ENCODE measurements at regions not wholly inside any gene's neighbourhood (a gene's known extent, or its start where the extent isn't known, plus 50 kb on each side); places are given as distances from the start of the nearest gene placed in this dataset.
"Not testable (repeated sequence)": the region's sequence is repeated elsewhere in the genome, so short reads cannot be mapped to it uniquely, and the experiment has no call there.

DNA sequence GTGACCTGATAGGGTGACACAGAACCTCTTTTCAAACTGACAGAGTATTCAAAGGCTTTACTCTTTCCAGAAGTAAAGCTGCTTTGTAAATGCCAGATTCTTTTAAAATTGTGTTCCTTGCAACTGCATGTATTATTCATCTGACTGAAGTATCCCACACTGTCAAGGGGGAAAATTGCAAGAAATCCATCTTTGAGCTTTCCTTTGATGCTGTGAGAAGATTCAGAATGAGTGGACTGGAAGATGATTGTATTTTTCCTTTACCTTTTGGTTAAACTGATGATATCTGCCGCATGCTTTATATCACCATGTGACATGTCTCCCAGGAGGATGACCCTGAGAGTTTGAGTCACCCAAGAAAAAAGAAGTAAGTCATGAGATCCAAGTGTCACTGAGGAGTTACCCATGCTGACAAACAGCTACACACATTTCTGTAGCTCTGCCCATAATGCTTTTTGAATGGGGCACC, 250.8 kb upstream of the CBLB start:
- TF ChIP-seq ZNF274 (IDR thresholded peaks at IDR 0.05; ENCODE audit: low read depth, low read length): no peak
- H3K4me3 ChIP-seq (ENCODE audit: low read length): no peak overlapping the region

DNA sequence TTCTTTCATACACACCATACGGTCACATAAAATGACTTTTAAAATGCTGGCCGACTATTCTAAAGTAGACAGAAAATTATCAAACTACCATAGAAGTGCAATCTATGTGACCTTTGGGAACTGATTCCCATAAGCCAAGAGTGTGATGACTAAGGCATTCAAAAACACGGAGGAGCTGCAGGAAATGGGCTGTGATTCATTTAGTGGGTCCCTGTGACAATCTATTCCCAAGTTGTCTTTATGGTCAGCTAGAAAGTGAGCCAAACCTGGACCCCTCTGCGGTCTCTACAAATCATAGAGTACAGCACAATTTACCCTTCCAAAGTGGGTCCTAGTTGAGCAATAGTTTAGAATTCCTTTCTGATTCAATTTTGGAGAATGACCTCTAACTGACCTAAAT, 251.5 kb upstream of the CBLB start:
- H3K4me3 ChIP-seq (ENCODE audit: low read length): no peak overlapping the region
- no peak for TF ChIP-seq ZNF274 (IDR thresholded peaks at IDR 0.05; ENCODE audit: low read depth, low read length)

DNA sequence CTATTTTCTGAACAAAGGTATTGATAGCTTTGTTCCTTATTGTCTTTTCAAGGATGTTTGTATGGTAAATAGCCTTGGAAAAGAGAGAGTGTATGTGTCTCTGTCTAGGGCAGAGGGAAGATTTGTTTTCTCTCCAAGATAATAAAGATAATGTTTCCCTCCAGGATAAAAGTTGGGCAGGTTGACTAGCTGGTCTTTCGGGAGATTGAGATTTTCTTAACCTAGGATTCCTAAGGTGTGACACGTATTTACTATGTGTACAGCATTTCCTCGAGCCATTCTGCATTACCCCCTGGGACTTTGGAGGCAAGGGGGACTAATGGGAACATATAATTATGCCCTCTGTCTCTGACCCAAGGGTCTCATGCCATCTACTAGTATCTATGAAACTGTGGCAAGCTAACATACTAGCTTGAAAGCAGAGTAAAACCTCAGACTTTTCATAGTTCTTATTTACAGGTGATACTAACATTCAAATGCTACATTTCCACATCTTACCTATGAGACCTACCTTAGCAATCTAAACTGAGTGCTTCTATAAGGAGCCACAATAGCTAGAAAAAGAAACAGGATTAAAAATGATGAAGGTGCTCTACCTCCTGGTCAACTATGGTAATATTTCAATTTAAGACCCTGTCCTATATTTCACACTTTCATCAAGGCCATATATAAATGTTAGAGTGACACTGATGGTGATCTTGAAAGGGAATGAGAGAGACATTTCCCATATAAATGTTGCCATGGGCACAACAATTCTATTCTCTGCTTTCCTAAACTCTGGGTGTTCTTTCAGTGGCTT, 252.9 kb upstream of the CBLB start:
- no peak overlapping the region for H3K4me3 ChIP-seq (ENCODE audit: low read length)
- no peak for TF ChIP-seq ZNF274 (IDR thresholded peaks at IDR 0.05; ENCODE audit: low read depth, low read length)

DNA sequence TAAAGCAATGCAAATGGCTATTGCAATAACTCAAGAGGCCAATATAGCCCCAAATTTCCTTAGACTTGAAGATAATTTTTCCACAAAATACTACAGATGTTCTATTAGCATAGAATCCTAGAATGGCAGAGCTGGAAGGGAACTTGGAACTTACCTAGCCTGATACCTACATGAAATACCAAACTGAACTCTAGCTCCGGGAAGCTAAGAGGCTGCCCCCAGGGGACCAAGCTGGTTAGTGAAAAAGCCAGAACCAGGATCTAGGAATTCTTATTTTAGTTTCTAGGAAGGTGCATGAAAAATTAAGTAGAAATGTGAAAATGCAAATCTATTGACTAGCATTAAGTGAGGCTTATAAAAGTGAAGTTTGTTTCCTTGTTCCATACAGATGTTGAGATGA, 256.0 kb upstream of the CBLB start:
- no peak overlapping the region for H3K4me3 ChIP-seq (ENCODE audit: low read length)
- no peak for TF ChIP-seq ZNF274 (IDR thresholded peaks at IDR 0.05; ENCODE audit: low read depth, low read length)

DNA sequence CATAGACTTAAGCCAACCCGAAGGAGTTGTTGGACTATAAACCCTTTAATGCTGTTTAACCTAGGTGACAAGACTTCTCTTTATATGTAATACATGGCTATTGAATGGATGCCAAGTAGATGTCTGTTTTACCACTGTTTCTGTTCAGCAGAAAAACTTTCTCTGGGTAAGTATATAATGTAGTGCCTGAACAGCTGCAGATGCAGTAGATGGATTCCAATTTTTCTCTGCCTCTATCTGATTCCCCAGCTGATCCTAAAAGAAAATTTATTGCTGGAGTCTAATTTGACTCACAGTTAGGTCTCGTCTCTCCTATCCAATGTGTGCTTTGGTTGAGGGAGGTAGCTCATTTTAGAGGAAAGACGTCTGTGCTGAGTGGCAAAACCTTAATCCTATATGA, 256.5 kb upstream of the CBLB start:
- H3K4me3 ChIP-seq (ENCODE audit: low read length): no peak overlapping the region
- no peak for TF ChIP-seq ZNF274 (IDR thresholded peaks at IDR 0.05; ENCODE audit: low read depth, low read length)

DNA sequence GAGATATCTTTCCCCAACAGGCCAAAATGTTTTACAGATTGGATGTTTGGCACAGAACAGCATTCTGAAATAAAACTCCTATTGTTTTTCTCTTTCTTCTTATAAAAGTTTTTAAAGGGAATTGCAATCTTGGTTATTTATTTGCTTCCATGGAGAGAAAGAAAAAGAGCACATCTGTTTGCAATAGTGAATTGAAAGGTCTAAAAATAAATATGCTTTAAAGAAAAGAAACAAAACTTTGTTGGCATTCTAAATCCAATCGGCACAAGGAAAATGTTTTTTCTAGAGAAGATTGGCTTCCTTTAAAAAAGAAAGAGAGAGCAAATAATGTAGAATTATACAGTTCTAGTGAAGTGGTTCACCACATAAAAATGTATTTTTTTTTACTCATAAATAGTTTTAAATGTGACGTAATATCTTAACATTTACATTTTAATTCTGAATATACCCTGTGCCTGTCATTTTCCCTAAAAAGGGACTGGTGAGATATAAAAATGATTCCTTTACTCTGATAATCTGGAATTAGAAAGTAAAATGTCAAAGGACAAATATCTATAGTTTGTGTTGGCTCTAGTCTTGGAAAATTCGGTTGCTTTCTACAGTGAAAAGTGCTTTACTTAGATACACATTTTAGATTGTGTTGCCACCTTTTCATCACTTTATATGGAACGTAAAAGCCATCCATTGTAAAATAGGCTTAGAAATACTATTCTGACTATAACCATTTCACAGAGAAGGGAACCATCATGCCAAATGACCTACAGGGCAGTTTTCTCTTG, 257.4 kb upstream of the CBLB start:
- no peak for TF ChIP-seq ZNF274 (IDR thresholded peaks at IDR 0.05; ENCODE audit: low read depth, low read length)
- no peak overlapping the region for H3K4me3 ChIP-seq (ENCODE audit: low read length)

DNA sequence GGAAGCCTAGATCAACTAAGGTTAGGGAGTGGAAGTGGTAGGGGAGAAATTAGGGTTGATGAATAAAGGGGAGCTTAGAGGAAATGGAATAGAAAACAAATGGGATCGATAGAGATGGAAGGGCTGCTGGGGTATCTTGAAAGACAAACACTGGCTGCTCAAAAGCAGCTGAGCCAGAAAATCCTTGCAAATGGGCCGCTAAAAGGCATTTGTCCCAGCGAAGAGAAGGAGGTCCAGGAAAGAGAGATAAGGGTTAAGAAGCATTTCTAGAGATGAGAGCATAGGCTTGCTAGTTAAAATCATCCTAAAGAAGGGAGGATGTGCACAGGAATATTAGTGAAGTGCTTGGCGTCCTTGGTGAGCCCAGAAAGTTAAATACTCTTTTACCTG, 258.0 kb upstream of the CBLB start:
- TF ChIP-seq ZNF274 (IDR thresholded peaks at IDR 0.05; ENCODE audit: low read depth, low read length): no peak
- H3K4me3 ChIP-seq (ENCODE audit: low read length): no peak overlapping the region

DNA sequence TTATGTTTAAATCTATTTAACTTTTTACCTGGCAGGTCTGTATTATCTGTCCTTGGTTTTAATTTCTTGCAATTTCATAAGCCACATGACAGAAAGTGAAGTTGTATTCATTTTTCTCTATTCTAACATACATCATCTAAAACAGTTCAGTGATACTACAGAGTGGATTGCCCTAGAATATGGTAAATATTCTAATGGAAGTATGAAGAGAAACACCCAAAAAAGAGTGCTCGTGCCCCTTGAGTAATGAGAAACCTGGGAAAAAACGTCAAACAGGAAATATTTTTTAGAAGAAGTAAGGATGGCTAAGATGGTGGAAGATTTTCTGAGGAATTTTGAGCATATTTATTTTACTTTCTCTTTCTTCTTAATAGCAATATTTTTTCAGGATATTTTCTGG, 261.1 kb upstream of the CBLB start:
- no peak for TF ChIP-seq ZNF274 (IDR thresholded peaks at IDR 0.05; ENCODE audit: low read depth, low read length)
- H3K4me3 ChIP-seq (ENCODE audit: low read length): no peak overlapping the region

DNA sequence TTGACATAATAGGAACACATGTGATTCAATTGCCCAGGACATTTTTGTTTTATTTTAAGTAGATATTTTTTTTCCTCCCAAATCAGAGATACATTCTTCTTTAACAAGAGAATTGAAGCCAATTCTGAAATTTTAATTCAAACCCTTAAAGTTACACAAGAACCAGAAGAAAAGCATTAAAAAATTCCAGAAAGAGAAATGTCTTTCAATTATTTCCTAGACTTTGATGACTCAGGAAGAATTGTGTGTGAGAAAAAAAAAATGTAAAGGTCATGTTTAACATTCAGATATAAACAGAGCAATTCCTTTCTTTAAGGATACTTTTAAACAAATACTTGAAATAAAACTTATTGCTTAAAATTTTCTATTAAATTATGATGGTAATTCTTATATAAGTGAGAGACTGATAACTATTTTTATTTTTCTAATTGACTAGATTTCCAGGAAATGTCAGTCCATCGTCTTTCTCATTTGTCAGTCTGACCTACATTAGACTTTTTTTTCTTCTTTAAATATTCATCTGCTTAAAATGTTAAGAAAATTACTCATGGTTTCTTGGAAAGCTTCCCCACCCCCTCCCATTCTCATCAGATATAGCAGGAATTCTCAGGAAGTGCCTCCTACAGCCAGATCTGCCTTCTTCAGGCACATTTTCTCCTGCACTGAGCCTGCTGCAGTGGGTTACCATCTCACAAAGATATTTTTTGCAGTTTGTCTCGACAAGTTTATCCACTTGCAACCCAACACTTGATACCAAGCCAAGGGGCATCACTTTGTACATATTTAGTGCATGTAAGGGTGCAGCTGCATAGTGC, 261.8 kb upstream of the CBLB start:
- no peak overlapping the region for H3K4me3 ChIP-seq (ENCODE audit: low read length)
- no peak for TF ChIP-seq ZNF274 (IDR thresholded peaks at IDR 0.05; ENCODE audit: low read depth, low read length)

DNA sequence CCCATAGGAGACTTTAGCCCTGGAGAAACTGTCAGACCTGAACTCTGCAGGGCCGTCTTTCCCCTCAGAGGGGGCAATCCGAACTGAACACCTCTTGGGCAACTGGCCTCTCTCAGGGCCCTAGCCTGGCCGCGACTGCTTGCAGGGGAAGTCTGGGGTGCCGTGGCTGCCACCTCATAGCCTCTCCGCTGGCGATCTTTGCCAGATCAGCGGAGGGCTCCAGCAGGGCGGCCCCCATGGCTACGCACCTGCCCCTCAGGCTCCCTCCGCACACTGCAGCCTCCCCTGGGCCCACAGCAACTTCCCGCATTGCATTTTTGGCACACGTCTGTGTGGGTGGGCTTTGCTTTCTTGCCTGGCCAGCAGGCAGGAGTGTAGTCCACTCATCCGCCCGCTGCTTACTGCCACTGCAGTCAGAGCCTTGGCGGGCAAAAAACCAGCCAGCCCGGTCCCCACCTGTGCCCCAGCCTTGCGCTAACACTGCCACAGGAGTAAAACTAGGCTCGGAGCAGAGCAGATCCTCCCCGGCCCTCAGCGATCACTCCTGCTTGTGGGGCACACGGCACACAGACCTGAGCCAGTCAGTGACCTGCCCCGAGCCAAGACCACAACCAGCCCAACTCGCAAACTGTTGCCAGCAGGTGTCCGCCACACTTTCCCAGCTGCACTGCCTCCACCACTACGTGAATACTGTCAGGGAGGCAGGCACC, 266.8 kb upstream of the CBLB start:
- no peak overlapping the region for H3K4me3 ChIP-seq (ENCODE audit: low read length)
- TF ChIP-seq ZNF274 (IDR thresholded peaks at IDR 0.05; ENCODE audit: low read depth, low read length): no peak

DNA sequence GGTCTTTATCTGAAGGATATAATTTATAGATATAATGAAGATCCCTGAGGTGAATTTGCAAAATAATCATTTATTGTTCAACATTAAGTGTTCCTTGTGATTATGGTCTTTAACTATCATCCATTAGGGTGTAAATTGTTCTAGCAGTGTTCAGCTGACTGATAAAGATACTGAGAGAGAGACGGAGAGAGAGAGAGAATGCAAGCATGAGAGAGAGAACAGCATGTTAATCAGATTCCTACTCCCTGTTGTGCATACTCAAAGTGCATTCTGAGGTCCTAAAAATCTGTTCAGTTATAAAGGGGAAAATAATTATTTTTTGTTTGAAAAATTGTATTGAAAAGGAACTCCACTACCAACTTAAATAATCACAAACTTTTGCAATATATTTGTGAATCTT, 271.0 kb upstream of the CBLB start:
- no peak for TF ChIP-seq ZNF274 (IDR thresholded peaks at IDR 0.05; ENCODE audit: low read depth, low read length)

DNA sequence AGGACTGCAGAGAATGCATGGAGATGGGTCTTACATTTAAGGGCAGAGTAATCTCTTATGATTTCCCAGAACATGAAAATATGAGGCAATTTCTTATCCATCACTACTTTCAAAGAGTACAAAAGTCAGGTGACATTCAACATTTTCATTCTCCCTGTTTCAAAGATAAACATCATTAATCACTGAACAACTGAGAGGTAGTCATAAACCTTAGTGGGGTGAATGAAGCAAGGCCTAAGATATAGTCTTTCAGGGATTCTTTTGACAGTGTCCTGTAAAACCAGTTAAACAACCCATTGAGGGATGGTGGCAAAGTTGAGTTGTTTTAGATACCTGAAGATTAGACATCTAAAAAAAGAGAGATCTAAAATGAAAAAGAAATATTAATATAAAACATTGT, 271.6 kb upstream of the CBLB start:
- TF ChIP-seq ZNF274 (IDR thresholded peaks at IDR 0.05; ENCODE audit: low read depth, low read length): no peak
- no peak overlapping the region for H3K4me3 ChIP-seq (ENCODE audit: low read length)

More for the DNA sequence above, 271.0 kb upstream of the CBLB start:
- H3K4me3 ChIP-seq (ENCODE audit: low read length): no peak overlapping the region

DNA sequence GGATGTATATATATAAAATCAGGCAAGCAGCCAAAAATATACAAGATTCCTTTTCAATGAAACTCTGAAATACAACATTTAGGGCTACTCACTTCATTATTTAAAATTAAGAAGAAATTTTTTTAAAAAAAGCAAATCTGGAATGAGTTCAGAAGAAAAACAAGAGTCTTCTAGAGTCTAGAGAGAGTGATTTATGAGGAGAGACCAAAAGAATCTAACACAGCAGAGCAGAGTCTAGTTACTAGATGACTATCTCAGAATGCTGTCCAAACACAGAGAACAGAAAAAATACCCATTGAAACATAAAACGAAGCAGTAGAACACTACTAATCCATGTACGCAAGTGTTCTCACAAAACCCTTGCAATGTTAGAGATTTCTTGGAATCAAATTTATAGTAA, 275.2 kb upstream of the CBLB start:
- TF ChIP-seq ZNF274 (IDR thresholded peaks at IDR 0.05; ENCODE audit: low read depth, low read length): no peak
- no peak overlapping the region for H3K4me3 ChIP-seq (ENCODE audit: low read length)

DNA sequence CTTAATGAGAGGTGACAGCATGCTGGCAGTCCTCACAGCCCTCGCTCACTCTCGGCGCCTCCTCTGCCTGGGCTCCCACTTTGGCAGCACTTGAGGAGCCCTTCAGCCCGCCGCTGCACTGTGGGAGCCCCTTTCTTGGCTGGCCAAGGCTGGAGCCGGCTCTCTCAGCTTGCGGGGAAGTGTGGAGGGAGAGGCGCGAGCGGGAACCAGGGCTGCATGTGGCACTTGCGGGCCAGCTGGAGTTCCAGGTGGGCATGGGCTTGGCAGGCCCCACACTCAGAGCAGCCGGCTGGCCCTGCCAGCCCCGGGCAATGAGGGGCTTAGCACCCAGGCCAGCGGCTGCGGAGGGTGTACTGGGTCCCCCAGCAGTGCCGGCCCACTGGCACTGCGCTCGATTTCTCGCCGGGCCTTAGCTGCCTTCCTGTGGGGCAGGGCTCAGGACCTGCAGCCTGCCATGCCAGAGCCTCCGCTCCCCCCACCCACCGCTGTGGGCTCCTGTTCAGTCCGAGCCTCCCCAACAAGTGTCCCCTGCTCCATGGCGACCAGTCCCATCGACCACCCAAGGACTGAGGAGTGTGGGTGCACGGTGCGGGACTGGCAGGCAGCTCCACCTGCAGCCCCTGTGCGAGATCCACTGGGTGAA, 279.7 kb upstream of the CBLB start:
- not testable (repeated sequence) for H3K4me3 ChIP-seq (ENCODE audit: low read length)

Data from GM08714 (cell line).